GM12878 (cell line): ENCODE measurements at regions not wholly inside any gene's neighbourhood (a gene's known extent, or its start where the extent isn't known, plus 50 kb on each side); places are given as distances from the start of the nearest gene placed in this dataset.
"Not testable (repeated sequence)": the region's sequence is repeated elsewhere in the genome, so short reads cannot be mapped to it uniquely, and the experiment has no call there.

Experiments
- ATAC-seq: fragments of 200-7000 bp; cut with Tn5 transposase; 3 replicates; pipeline ENCODE4 v1.9.1; 2020; ENCODE audit warnings: mild to moderate bottlenecking, moderate library complexity
- BruUV-seq: library from RNA; stranded (reverse); fragments of 400-500 nt; replicated peaks from 2 replicates; lab custom pipeline; 2021; lab: Mats Ljungman, UMichigan
- CTCF ChIA-PET: fragments of 300-600 bp; sonication (Branson Sonifier 250); formaldehyde crosslinking; extraction: SDS; loops from one replicate; lab custom pipeline; 2021; ENCODE audit warnings: inconsistent platforms; lab: Yijun Ruan, JAX
- POLR2A ChIA-PET: fragments of 350-600 bp; formaldehyde crosslinking; extraction: SDS; loops from one replicate; lab custom pipeline; 2021; ENCODE audit warnings: inconsistent platforms; lab: Charles Lee
- RAD21 ChIA-PET: fragments of 300-600 bp; sonication (Branson Sonifier 250); formaldehyde crosslinking; loops from one replicate; lab custom pipeline; 2023; ENCODE audit warnings: antibody characterized with exemption; ENCODE audit not compliant: unreplicated experiment; lab: Charles Lee
- SMC1A ChIA-PET: fragments of 300-600 bp; sonication (Branson Sonifier 250); formaldehyde crosslinking; loops from one replicate; lab custom pipeline; 2023; ENCODE audit not compliant: unreplicated experiment, uncharacterized antibody; lab: Charles Lee
- DNase-seq: peaks from one replicate; pipeline ENCODE4 v3.0.0-alpha.2; 2011; ENCODE audit warnings: low read depth, low spot score
- FAIRE-seq: peaks from 3 replicates; lab custom pipeline; 2011; peaks lifted over from hg19 to GRCh38; lab: Jason Lieb, UNC
- H2AFZ ChIP-seq: 2 replicates; pipeline ENCODE4 v1.6.0; 2011; ENCODE audit warnings: low read depth, low read length, control low read depth; ENCODE audit not compliant: control insufficient read depth
- H3K27ac ChIP-seq: 2 replicates; pipeline ENCODE4 v1.5.1; 2011; ENCODE audit warnings: control low read depth; ENCODE audit not compliant: control insufficient read depth, insufficient read depth
- H3K27me3 ChIP-seq, 2 experiments: replicated peaks in 1 of 2; 2 replicates each; pipeline versions ENCODE4 v1.6.0 to v1.6.1; 2011; ENCODE audit warnings: low read length in 1 of 2; ENCODE audit not compliant: control insufficient read depth in 2 of 2, insufficient read depth in 2 of 2
- H3K36me3 ChIP-seq, 2 experiments: 2 replicates each; pipeline ENCODE4 v1.5.1; 2011; ENCODE audit warnings: low read length in 1 of 2; ENCODE audit not compliant: control insufficient read depth in 2 of 2, insufficient read depth in 2 of 2
- H3K4me1 ChIP-seq: 2 replicates; pipeline ENCODE4 v1.6.1; 2011; ENCODE audit warnings: mild to moderate bottlenecking, low read length, moderate library complexity, mixed read lengths; ENCODE audit not compliant: control insufficient read depth, insufficient read depth
- H3K4me2 ChIP-seq: 2 replicates; pipeline ENCODE4 v1.6.0; 2011; ENCODE audit warnings: control low read depth; ENCODE audit not compliant: control insufficient read depth, insufficient read depth
- H3K4me3 ChIP-seq: fragments of 200-600 bp; sonication (generic); 2 replicates; pipeline ENCODE4 v1.5.1; 2016
- H3K79me2 ChIP-seq: 2 replicates; pipeline ENCODE4 v1.6.0; 2011; ENCODE audit warnings: low read length; ENCODE audit not compliant: control insufficient read depth, insufficient read depth
- H3K9ac ChIP-seq: 2 replicates; pipeline ENCODE4 v1.8.0; 2011; ENCODE audit warnings: low read length, control low read depth, mixed read lengths; ENCODE audit not compliant: control insufficient read depth, insufficient read depth
- H3K9me3 ChIP-seq: replicated peaks from 3 replicates; pipeline ENCODE4 v1.5.1; 2011; ENCODE audit warnings: mild to moderate bottlenecking, low read length; ENCODE audit not compliant: control insufficient read depth, insufficient read depth
- H4K20me1 ChIP-seq: 2 replicates; pipeline ENCODE4 v1.6.0; 2011; ENCODE audit not compliant: control insufficient read depth, insufficient read depth
- KAT2A ChIP-seq: conservative IDR thresholded peaks from 2 replicates; pipeline ENCODE4 v1.6.1; 2011; ENCODE audit warnings: low read depth, low read length; ENCODE audit not compliant: control insufficient read depth
- SP1 ChIP-seq: IDR thresholded peaks from one replicate; pipeline ENCODE4 v1.6.1; 2011; ENCODE audit warnings: low read depth, low read length
- ZNF207 ChIP-seq: fragments of 450-650 bp; IDR thresholded peaks from 2 replicates; pipeline ENCODE4 v1.6.1; 2014; ENCODE audit warnings: antibody characterized with exemption, mild to moderate bottlenecking, borderline replicate concordance
- WGBS: methylation state at CpG from one replicate; pipeline ENCODE4 v1.1.6; 2016; ENCODE audit warnings: low lambda C conversion rate; ENCODE audit not compliant: insufficient replicate concordance, insufficient coverage; ENCODE audit errors: missing lambda C conversion rate; 5-methylcytosine and 5-hydroxymethylcytosine counted together
- in situ Hi-C: fragments of 300-500 bp; cut with MboI; formaldehyde crosslinking; loops from 9 replicates; pipeline ENCODE4 v1.14.3; 2018; ENCODE audit warnings: mixed read lengths
- intact Hi-C: fragments of 100-400 bp; cut with micrococcal nuclease; formaldehyde crosslinking; loops from one replicate; pipeline ENCODE4 v1.14.2; 2022; ENCODE audit not compliant: unreplicated experiment
- TF ChIP-seq, protein P1 (sequence below): fragments of 450-650 bp; IDR thresholded peaks from 2 replicates; pipeline ENCODE4 v1.6.1; 2014; ENCODE audit warnings: mild to moderate bottlenecking
- TF ChIP-seq, protein P2 (sequence below), 3 experiments: IDR thresholded peaks in 2 of 3; conservative IDR thresholded peaks in 1 of 3; 2 replicates each; pipeline ENCODE4 v1.5.1; 2011; ENCODE audit warnings: low read depth in 3 of 3, low read length in 3 of 3, mild to moderate bottlenecking in 3 of 3, control low read depth in 2 of 3, moderate library complexity in 2 of 3, inconsistent platforms in 1 of 3, mixed read lengths in 1 of 3; ENCODE audit not compliant: control insufficient read depth in 2 of 3, insufficient read depth in 1 of 3; ENCODE audit errors: extremely low read depth in 1 of 3

DNA sequence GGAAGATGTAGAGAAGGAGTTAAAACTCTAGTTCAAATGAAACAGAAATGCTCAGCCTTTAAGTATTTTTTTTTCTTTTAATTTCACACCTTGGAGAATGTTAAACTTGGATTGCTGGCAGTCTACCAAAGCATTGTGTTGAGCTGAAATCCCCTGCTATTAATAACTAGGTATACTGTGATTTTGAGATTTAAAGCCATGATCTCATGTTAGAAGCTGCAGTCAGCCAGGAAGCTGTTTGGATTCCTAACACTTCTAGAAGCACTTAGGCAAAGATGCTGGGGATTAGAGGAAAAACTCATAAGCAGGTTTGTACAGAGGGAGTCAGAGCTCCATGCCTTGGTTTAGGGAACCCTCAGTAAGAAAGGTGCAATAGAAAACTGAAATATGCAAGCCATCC, 141.4 kb downstream of the KIF4B start:
- ChIA-PET SMC1A (no interaction called here), CTCF (interaction anchor here (1.3 to 2.2 kb wide), 2 partner anchors 11 to 15 kb away, joined by 3 to 8 read pairs; no protein-coding TSS in a partner anchor), RAD21 (no interaction called here), POLR2A (no interaction called here)
- in situ Hi-C loops (no loop called here), intact Hi-C loops (no loop called here)
- ATAC-seq (no peak), DNase-seq (no peak), FAIRE-seq (no peak)
- TF ChIP-seq, protein P1, sequence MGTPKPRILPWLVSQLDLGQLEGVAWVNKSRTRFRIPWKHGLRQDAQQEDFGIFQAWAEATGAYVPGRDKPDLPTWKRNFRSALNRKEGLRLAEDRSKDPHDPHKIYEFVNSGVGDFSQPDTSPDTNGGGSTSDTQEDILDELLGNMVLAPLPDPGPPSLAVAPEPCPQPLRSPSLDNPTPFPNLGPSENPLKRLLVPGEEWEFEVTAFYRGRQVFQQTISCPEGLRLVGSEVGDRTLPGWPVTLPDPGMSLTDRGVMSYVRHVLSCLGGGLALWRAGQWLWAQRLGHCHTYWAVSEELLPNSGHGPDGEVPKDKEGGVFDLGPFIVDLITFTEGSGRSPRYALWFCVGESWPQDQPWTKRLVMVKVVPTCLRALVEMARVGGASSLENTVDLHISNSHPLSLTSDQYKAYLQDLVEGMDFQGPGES: no peak
- TF ChIP-seq KAT2A: no peak
- no peak for TF ChIP-seq SP1
- TF ChIP-seq, protein P2, sequence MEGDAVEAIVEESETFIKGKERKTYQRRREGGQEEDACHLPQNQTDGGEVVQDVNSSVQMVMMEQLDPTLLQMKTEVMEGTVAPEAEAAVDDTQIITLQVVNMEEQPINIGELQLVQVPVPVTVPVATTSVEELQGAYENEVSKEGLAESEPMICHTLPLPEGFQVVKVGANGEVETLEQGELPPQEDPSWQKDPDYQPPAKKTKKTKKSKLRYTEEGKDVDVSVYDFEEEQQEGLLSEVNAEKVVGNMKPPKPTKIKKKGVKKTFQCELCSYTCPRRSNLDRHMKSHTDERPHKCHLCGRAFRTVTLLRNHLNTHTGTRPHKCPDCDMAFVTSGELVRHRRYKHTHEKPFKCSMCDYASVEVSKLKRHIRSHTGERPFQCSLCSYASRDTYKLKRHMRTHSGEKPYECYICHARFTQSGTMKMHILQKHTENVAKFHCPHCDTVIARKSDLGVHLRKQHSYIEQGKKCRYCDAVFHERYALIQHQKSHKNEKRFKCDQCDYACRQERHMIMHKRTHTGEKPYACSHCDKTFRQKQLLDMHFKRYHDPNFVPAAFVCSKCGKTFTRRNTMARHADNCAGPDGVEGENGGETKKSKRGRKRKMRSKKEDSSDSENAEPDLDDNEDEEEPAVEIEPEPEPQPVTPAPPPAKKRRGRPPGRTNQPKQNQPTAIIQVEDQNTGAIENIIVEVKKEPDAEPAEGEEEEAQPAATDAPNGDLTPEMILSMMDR (IDR thresholded peaks at IDR 0.05 in 2 of 3, conservative IDR thresholded peaks at IDR 0.05 in 1 of 3; ENCODE audit: control insufficient read depth in 2 of 3, extremely low read depth in 1 of 3, insufficient read depth in 1 of 3, low read depth in 3 of 3, low read length in 3 of 3): no peak
- no peak for TF ChIP-seq ZNF207
- BruUV-seq: no TSS peak
- no peak overlapping the region for H3K9ac ChIP-seq
- no peak overlapping the region for H2AFZ ChIP-seq
- H3K4me3 ChIP-seq: no peak overlapping the region
- H3K79me2 ChIP-seq: no peaks in the 10 kb centered on the region
- H4K20me1 ChIP-seq: no peaks in the 10 kb centered on the region
- no peaks in the 10 kb centered on the region for H3K36me3 ChIP-seq
- H3K27me3 ChIP-seq: no peaks in the 10 kb centered on the region
- no peaks in the 10 kb centered on the region for H3K4me1 ChIP-seq
- no peak overlapping the region for H3K27ac ChIP-seq
- H3K9me3 ChIP-seq: no peaks in the 10 kb centered on the region
- H3K4me2 ChIP-seq: no peak overlapping the region

GRCh38 chr5:155163084-155163483, 149.5 kb downstream of the KIF4B start:
- H3K36me3 ChIP-seq, H3K4me3 ChIP-seq, FAIRE-seq, in situ Hi-C loops, H4K20me1 ChIP-seq, H3K9me3 ChIP-seq, BruUV-seq, H3K27me3 ChIP-seq, intact Hi-C loops, H2AFZ ChIP-seq, H3K4me2 ChIP-seq, H3K9ac ChIP-seq, ATAC-seq, POLR2A ChIA-PET, DNase-seq, H3K27ac ChIP-seq, RAD21 ChIA-PET, H3K4me1 ChIP-seq, SMC1A ChIA-PET, CTCF ChIA-PET, H3K79me2 ChIP-seq: not testable (repeated sequence)
- WGBS: 42% methylated on average over 7 of the region's 7 CpGs
